ENCODE measurements at regions not wholly inside any gene's neighbourhood (a gene's known extent, or its start where the extent isn't known, plus 50 kb on each side); places are given as distances from the start of the nearest gene placed in this dataset.
"Not testable (repeated sequence)": the region's sequence is repeated elsewhere in the genome, so short reads cannot be mapped to it uniquely, and the experiment has no call there.

DNA sequence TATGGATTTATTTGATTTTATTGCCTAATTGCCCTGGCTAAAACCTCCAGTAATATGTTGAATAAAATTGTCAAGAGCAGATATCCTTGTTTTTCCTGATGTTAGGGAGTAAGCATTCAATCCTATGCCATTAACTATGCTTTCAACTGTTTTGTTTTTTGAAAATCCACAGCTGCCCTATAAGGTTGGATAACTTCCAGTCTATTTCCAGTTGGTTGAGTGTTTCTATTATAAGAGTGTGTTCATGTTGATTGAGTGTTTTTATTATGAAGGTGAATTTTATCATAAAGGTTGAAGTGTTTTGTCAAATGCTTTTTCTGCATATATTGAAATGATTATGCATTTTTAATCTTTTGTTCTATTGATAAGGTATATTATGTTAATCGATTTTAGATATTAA, 149.9 kb upstream of the SCN7A start:
- Histone ChIP-seq H3K56ac (ENCODE audit: extremely low read depth, insufficient read depth, low read length) (no peak overlapping the region), H3K36me3 (ENCODE audit: control insufficient read depth, insufficient read depth, low read length) (no peaks in the 10 kb centered on the region), H2AK9ac (replicated peaks; ENCODE audit: low read depth, low read length, poor library complexity) (no peak overlapping the region), H3K4me1 (ENCODE audit: control insufficient read depth, insufficient read depth, low read length) (no peaks in the 10 kb centered on the region), H3K79me1 (ENCODE audit: low read depth in 1 of 2, low read length in 2 of 2) (no peaks in the 10 kb centered on the region), H4K8ac (ENCODE audit: low read depth in 2 of 2, low read length in 2 of 2) (no peak overlapping the region), H3K27me3 (ENCODE audit: control insufficient read depth, insufficient read depth, low read length) (no peaks in the 10 kb centered on the region), H4K5ac (ENCODE audit: low read depth, low read length) (no peak overlapping the region), H2AK5ac (ENCODE audit: low read depth, low read length) (no peak overlapping the region), H3K14ac (replicated peaks; ENCODE audit: low read depth, low read length) (no peak overlapping the region), H3K27ac (ENCODE audit: insufficient read depth, low read length) (no peak overlapping the region), H3K4ac (ENCODE audit: low read depth, low read length) (no peak overlapping the region), H2BK20ac (ENCODE audit: low read depth, low read length) (no peak overlapping the region), H2AFZ (replicated peaks; ENCODE audit: low read length, poor library complexity) (no peak overlapping the region), H4K20me1 (ENCODE audit: insufficient read depth, low read length) (no peaks in the 10 kb centered on the region), H2BK120ac (ENCODE audit: low read depth, low read length) (no peak overlapping the region), H3K9me1 (ENCODE audit: insufficient read depth, low read length) (no peaks in the 10 kb centered on the region), H3K4me3 (ENCODE audit: insufficient read depth, low read depth, low read length) (no peak overlapping the region), H3K4me2 (ENCODE audit: low read depth, low read length) (no peak overlapping the region), H3K9ac (ENCODE audit: low read depth, low read length) (no peak overlapping the region), H3K18ac (ENCODE audit: low read depth, low read length) (no peak overlapping the region), H2BK15ac (ENCODE audit: low read depth, low read length) (no peak overlapping the region), H2BK5ac (ENCODE audit: low read depth, low read length, poor library complexity, severe bottlenecking) (no peak overlapping the region), H3K23ac (ENCODE audit: low read depth, low read length) (no peak overlapping the region), H4K91ac (ENCODE audit: insufficient read depth, low read depth, low read length) (no peak overlapping the region), H3K9me3 (ENCODE audit: control insufficient read depth, insufficient read depth, low read length) (no peaks in the 10 kb centered on the region)
- BruUV-seq (replicated peaks), result no TSS peak
- ATAC-seq (ENCODE audit: low read depth) (no peak), DNase-seq (no peak)
- WGBS, 2 experiments (ENCODE audit: extremely low coverage in 2 of 2, insufficient read length in 1 of 2), result no CpG with 5 or more reads among the region's 1 CpG
- in situ Hi-C loops (cut with MboI; ENCODE audit: low sequenced_read_pairs) (no loop called here), dilution Hi-C loops (cut with HindIII; ENCODE audit: low sequenced_read_pairs, unreplicated experiment) (no loop called here), intact Hi-C loops (cut with micrococcal nuclease) (no loop called here)
- POLR2A ChIA-PET (ENCODE audit: unreplicated experiment), result no interaction called here
- TF ChIP-seq FOS (IDR thresholded peaks at IDR 0.05; ENCODE audit: low read depth, low read length) (no peak), RFX5 (IDR thresholded peaks at IDR 0.05; ENCODE audit: low read depth, low read length) (no peak)
- CTCF ChIA-PET, result no interaction called here

DNA sequence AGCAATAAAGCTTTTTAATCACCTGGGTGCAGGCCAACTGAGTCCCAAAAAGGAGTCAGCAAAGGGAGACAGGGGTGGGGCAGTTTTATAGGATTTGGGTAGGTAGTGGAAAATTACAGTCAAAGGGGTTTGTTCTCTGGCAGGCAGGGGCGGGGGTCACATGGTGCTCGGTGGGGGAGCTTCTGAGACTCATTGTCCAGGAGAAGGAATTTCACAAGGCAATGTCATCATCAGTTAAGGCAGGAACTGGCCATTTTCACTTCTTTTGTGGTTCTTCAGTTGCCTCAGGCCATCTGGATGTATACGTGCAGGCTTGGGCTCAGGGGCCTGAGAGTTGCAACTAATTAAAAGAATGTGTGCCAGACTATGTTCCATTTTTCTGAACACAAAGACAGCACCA, 147.5 kb upstream of the SCN7A start:
- H2BK15ac ChIP-seq (ENCODE audit: low read depth, low read length); H3K9me3 ChIP-seq (ENCODE audit: control insufficient read depth, insufficient read depth, low read length); ATAC-seq (ENCODE audit: low read depth); H3K9ac ChIP-seq (ENCODE audit: low read depth, low read length); H4K20me1 ChIP-seq (ENCODE audit: insufficient read depth, low read length); H4K91ac ChIP-seq (ENCODE audit: insufficient read depth, low read depth, low read length); H2AFZ ChIP-seq (replicated peaks; ENCODE audit: low read length, poor library complexity); H3K27ac ChIP-seq (ENCODE audit: insufficient read depth, low read length); H2BK120ac ChIP-seq (ENCODE audit: low read depth, low read length); CTCF ChIA-PET; H3K79me1 ChIP-seq (ENCODE audit: low read depth in 1 of 2, low read length in 2 of 2); POLR2A ChIA-PET (ENCODE audit: unreplicated experiment); H3K36me3 ChIP-seq (ENCODE audit: control insufficient read depth, insufficient read depth, low read length); H3K4me1 ChIP-seq (ENCODE audit: control insufficient read depth, insufficient read depth, low read length); H3K9me1 ChIP-seq (ENCODE audit: insufficient read depth, low read length); H4K5ac ChIP-seq (ENCODE audit: low read depth, low read length); H2AK9ac ChIP-seq (replicated peaks; ENCODE audit: low read depth, low read length, poor library complexity); H3K56ac ChIP-seq (ENCODE audit: extremely low read depth, insufficient read depth, low read length); H3K4me3 ChIP-seq (ENCODE audit: insufficient read depth, low read depth, low read length); H3K27me3 ChIP-seq (ENCODE audit: control insufficient read depth, insufficient read depth, low read length); H3K4me2 ChIP-seq (ENCODE audit: low read depth, low read length); H3K23ac ChIP-seq (ENCODE audit: low read depth, low read length); H2BK20ac ChIP-seq (ENCODE audit: low read depth, low read length); H3K18ac ChIP-seq (ENCODE audit: low read depth, low read length); H4K8ac ChIP-seq (ENCODE audit: low read depth in 2 of 2, low read length in 2 of 2); BruUV-seq (replicated peaks); in situ Hi-C loops (cut with MboI; ENCODE audit: low sequenced_read_pairs); H3K14ac ChIP-seq (replicated peaks; ENCODE audit: low read depth, low read length); H2BK5ac ChIP-seq (ENCODE audit: low read depth, low read length, poor library complexity, severe bottlenecking); dilution Hi-C loops (cut with HindIII; ENCODE audit: low sequenced_read_pairs, unreplicated experiment); H3K4ac ChIP-seq (ENCODE audit: low read depth, low read length); intact Hi-C loops (cut with micrococcal nuclease); DNase-seq; H2AK5ac ChIP-seq (ENCODE audit: low read depth, low read length): not testable (repeated sequence)
- WGBS, 2 experiments (ENCODE audit: extremely low coverage in 2 of 2, insufficient read length in 1 of 2), result no CpG with 5 or more reads among the region's 3 CpGs
